ENCODE measurements at regions not wholly inside any gene's neighbourhood (a gene's known extent, or its start where the extent isn't known, plus 50 kb on each side); places are given as distances from the start of the nearest gene placed in this dataset.

DNA sequence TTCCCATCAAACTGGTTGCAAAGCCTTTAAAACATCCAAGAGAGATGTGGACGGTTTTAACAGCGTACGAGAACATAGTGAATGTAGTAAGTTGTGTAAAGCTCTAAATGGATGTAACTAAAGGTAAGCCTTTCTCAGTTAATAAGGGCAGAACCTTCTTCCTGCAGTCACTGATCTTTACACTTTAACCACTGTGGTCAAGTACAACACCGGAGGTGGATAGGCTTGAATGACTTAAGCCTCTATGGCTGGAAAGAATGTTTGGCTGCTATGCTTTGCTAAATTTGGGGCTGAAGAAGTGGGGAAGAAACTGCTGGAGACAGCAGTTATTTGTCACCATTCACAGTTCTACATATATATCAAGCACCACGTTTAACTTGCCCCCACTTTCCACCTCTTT, 285.1 kb upstream of the FMR1 start:
- Histone ChIP-seq H3K27me3 (ENCODE audit: control insufficient read depth, insufficient read depth, low read length) (no peaks in the 10 kb centered on the region), H3K36me3 (ENCODE audit: control insufficient read depth, insufficient read depth, low read length) (no peaks in the 10 kb centered on the region), H3K4me3 (ENCODE audit: low read depth, low read length) (no peak overlapping the region)
- ChIA-PET POLR2A (no interaction called here), CTCF (no interaction called here)
- no peak for DNase-seq (ENCODE audit: low read depth)
- TF ChIP-seq, protein P1, sequence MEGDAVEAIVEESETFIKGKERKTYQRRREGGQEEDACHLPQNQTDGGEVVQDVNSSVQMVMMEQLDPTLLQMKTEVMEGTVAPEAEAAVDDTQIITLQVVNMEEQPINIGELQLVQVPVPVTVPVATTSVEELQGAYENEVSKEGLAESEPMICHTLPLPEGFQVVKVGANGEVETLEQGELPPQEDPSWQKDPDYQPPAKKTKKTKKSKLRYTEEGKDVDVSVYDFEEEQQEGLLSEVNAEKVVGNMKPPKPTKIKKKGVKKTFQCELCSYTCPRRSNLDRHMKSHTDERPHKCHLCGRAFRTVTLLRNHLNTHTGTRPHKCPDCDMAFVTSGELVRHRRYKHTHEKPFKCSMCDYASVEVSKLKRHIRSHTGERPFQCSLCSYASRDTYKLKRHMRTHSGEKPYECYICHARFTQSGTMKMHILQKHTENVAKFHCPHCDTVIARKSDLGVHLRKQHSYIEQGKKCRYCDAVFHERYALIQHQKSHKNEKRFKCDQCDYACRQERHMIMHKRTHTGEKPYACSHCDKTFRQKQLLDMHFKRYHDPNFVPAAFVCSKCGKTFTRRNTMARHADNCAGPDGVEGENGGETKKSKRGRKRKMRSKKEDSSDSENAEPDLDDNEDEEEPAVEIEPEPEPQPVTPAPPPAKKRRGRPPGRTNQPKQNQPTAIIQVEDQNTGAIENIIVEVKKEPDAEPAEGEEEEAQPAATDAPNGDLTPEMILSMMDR (IDR thresholded peaks at IDR 0.05; ENCODE audit: insufficient read depth, low read depth, low read length): no peak

DNA sequence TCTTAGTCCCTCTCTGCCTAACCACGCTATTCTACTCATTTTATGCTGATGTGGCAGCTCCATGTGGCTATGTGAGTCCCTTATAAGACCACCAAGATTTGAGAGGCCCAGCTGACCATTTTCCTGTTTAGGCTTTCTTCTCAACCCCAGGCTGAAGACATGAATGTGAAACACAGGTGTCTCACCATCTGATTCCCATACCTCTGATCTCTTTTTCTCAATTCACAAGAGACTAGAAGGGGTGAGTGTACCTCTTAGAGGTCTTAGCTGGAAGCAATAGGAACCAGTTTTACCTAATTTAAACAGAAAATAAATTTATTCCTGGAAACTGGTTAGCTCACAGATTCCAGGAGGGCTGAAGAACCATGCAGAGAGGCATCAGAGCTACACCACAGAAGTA, 276.5 kb upstream of the FMR1 start:
- TF ChIP-seq, protein P1 (IDR thresholded peaks at IDR 0.05; ENCODE audit: insufficient read depth, low read depth, low read length): no peak
- no peaks in the 10 kb centered on the region for H3K36me3 ChIP-seq (ENCODE audit: control insufficient read depth, insufficient read depth, low read length)
- no peaks in the 10 kb centered on the region for H3K27me3 ChIP-seq (ENCODE audit: control insufficient read depth, insufficient read depth, low read length)
- DNase-seq (ENCODE audit: low read depth): no peak
- ChIA-PET CTCF (no interaction called here), POLR2A (no interaction called here)
- no peak overlapping the region for H3K4me3 ChIP-seq (ENCODE audit: low read depth, low read length)

DNA sequence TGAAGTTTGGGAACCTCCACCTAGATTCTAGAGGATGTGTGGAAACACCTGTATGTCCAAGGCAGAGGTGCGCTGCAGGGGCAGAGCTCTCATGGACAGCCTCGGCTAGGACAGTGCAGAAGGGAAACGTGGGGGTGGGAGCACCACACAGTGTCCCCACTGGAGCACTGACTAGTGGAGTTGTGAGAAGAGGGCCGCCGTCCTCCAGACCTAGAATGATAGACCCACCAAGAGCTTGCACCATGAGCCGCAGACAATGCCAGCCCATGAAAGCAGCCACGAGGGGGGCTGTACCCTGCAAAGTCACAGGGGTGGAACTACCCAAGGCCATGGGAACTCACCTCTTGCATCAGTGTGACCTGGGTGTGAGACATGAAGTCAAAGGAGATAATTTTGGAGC, 274.5 kb upstream of the FMR1 start:
- TF ChIP-seq, protein P1 (IDR thresholded peaks at IDR 0.05; ENCODE audit: insufficient read depth, low read depth, low read length): no peak
- DNase-seq (ENCODE audit: low read depth): no peak
- CTCF ChIA-PET: no interaction called here
- H3K27me3 ChIP-seq (ENCODE audit: control insufficient read depth, insufficient read depth, low read length): no peaks in the 10 kb centered on the region
- no peaks in the 10 kb centered on the region for H3K36me3 ChIP-seq (ENCODE audit: control insufficient read depth, insufficient read depth, low read length)
- H3K4me3 ChIP-seq (ENCODE audit: low read depth, low read length): no peak overlapping the region
- POLR2A ChIA-PET: no interaction called here

DNA sequence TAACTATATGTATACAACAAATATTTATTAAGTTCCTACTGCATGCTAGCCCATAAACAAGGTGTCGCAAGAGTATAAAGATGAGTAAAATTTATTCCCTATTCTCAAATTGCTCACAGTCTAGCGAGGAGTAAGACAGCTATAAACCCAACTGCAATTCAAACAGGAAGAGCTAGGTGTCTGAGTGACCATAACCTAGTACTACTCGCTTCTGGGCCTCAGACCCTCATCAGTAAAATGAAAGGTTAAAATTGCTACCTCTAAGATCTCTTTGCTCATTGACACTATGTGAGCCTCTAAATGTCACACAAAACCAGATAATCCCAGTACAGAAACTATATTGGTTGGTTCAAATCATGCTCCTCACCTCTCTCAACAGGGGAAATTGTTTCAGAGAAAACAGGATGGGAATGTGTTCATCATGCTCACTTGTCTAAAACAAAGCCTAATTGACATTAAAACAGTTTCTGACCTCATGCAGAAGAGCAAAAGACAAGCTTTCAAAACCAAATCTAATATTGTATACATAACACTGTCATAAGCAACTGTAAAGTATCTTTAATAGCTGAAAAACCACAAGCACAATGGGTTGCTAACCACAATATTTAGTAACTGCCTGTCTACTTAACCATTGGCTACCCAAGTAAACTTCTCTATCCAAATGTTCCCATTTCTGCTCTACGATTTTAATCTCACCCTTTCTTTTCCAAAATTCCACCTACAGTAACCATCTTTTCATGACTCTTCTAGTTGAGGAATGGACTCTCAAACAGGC, 264.6 kb upstream of the FMR1 start:
- Histone ChIP-seq H3K27me3 (ENCODE audit: control insufficient read depth, insufficient read depth, low read length) (no peaks in the 10 kb centered on the region), H3K36me3 (ENCODE audit: control insufficient read depth, insufficient read depth, low read length) (no peaks in the 10 kb centered on the region), H3K4me3 (ENCODE audit: low read depth, low read length) (no peak overlapping the region)
- ChIA-PET CTCF (no interaction called here), POLR2A (no interaction called here)
- no peak for DNase-seq (ENCODE audit: low read depth)
- TF ChIP-seq, protein P1 (IDR thresholded peaks at IDR 0.05; ENCODE audit: insufficient read depth, low read depth, low read length): no peak

DNA sequence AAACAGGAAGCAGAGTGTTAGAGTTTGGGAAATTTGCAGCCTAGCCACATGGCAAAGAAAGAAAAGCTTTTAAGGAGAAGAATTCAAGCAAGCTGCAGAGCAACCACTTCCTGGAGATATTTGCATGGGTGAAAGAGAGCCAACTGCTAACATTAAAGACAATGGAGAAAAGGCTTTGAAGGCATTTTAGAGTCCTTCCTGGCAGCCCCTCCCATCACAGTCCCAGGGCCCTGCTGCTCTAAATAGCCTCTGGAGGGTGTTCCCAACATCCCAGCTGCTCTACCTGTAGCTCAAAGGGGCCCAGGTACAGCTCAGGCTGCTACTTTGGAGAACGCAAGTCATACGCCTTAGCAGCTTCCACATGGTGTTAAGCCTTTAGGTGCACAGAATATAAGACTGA, 235.9 kb upstream of the FMR1 start:
- Histone ChIP-seq H3K4me3 (ENCODE audit: low read depth, low read length) (no peak overlapping the region), H3K27me3 (ENCODE audit: control insufficient read depth, insufficient read depth, low read length) (no peaks in the 10 kb centered on the region), H3K36me3 (ENCODE audit: control insufficient read depth, insufficient read depth, low read length) (no peaks in the 10 kb centered on the region)
- POLR2A ChIA-PET: no interaction called here
- no peak for DNase-seq (ENCODE audit: low read depth)
- TF ChIP-seq, protein P1 (IDR thresholded peaks at IDR 0.05; ENCODE audit: insufficient read depth, low read depth, low read length): no peak
- CTCF ChIA-PET: no interaction called here

All from BJ (cell line).